ENCODE measurements at regions not wholly inside any gene's neighbourhood (a gene's known extent, or its start where the extent isn't known, plus 50 kb on each side); places are given as distances from the start of the nearest gene placed in this dataset.

GRCh38 chr7:88635149-88635548, 124.4 kb upstream of the ZNF804B start:
- TF ChIP-seq USF1 (IDR thresholded peaks at IDR 0.05) = no peak
- no peak for TF ChIP-seq EGR1 (IDR thresholded peaks at IDR 0.05)
- TF ChIP-seq TAF1 (IDR thresholded peaks at IDR 0.05; ENCODE audit: low read depth) = no peak
- TF ChIP-seq REST (IDR thresholded peaks at IDR 0.05; ENCODE audit: low read depth) = no peak
- no peak for TF ChIP-seq RAD21 (IDR thresholded peaks at IDR 0.05; ENCODE audit: low read depth)
- no peak for TF ChIP-seq MAX (IDR thresholded peaks at IDR 0.05)
- no peak for TF ChIP-seq CEBPB (IDR thresholded peaks at IDR 0.05)
- TF ChIP-seq EP300 (IDR thresholded peaks at IDR 0.05; ENCODE audit: borderline replicate concordance) = no peak
- no peak for TF ChIP-seq TEAD4 (IDR thresholded peaks at IDR 0.05)
- TF ChIP-seq YY1 (IDR thresholded peaks at IDR 0.05; ENCODE audit: low read depth) = no peak
- TF ChIP-seq ZBTB7A (IDR thresholded peaks at IDR 0.05; ENCODE audit: low read depth) = no peak
- no peak for TF ChIP-seq NFIC (IDR thresholded peaks at IDR 0.05)
